ENCODE measurements at regions not wholly inside any gene's neighbourhood (a gene's known extent, or its start where the extent isn't known, plus 50 kb on each side); places are given as distances from the start of the nearest gene placed in this dataset.

DNA sequence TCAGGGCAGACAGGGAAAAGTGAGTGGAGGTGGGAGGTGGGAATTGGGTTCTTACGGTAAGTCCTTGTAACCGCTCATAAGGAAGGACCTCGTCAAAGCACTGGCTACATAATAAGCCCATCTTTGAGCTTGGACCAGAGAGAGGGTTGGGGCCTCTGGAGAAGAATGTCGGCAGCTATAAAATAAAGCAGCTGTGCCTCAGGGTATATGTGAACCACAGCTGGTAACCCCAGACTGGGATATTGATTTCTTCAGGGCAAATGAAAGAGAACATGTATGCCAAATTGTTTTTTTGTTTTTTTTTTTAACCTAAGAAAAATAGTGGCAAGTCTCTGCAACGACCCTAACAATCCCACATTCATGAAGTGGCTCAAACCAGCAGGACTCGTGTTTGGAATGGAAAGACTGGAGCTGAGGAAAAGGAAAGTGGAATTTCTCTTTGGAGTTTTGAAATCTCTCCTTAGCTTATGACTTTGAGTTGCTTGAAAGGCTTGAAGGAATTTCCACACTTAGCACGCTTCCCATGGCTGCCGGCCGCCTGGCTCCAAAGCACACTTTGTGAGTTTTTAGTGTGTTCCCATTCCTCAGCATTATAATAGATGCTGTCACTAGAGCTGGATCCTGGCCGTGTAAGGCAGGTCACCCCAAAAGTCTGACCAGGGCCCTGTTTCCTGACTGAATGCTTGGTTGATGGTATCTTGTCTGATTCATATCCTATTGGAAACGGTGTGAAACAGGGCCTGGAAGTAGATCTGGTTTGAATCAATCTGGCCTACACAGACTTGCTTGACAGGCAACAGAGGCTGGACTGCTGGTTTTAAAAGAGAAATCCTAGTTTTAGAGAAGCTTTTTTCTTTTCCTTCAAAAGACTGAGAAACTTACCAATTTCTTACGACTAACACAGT, 244.7 kb downstream of the MSRB3 start:
- no peak for ATAC-seq (ENCODE audit: insufficient read depth, low FRiP score)
- no peaks in the 10 kb centered on the region for H3K27me3 ChIP-seq (ENCODE audit: control insufficient read depth in 3 of 3, insufficient read depth in 3 of 3, low read length in 2 of 3)
- TF ChIP-seq CTCF (IDR thresholded peaks at IDR 0.05; ENCODE audit: control extremely low read depth, extremely low read depth): no peak
- H3K27ac ChIP-seq (ENCODE audit: low read depth in 1 of 2, low read length in 1 of 2): no peak overlapping the region
- H3K36me3 ChIP-seq (ENCODE audit: control insufficient read depth in 4 of 4, insufficient read depth in 4 of 4, low read length in 4 of 4): no peaks in the 10 kb centered on the region
- no peak overlapping the region for H3K4me3 ChIP-seq
- H3K4me1 ChIP-seq (ENCODE audit: control insufficient read depth in 5 of 5, insufficient read depth in 5 of 5, low read length in 5 of 5): no peaks in the 10 kb centered on the region
- peaks cover 0 to 2% (median 0%) of the 10 kb centered on the region in 4 donors for H3K9me3 ChIP-seq (ENCODE audit: control insufficient read depth in 4 of 4, insufficient read depth in 3 of 4, low read length in 3 of 4)
- WGBS, 2 donors: 87 to 92% methylated on average over 12 of the region's 12 CpGs
- DNase-seq: no peak
- H3K9ac ChIP-seq (ENCODE audit: insufficient read depth in 1 of 2, low read length in 2 of 2): no peak overlapping the region

- Histone ChIP-seq H3K4me1 (ENCODE audit: control insufficient read depth in 5 of 5, insufficient read depth in 5 of 5, low read length in 5 of 5) (no peaks in the 10 kb centered on the region), H3K36me3 (ENCODE audit: control insufficient read depth in 4 of 4, insufficient read depth in 4 of 4, low read length in 4 of 4) (no peaks in the 10 kb centered on the region), H3K9ac (ENCODE audit: insufficient read depth in 1 of 2, low read length in 2 of 2) (no peak overlapping the region), H3K9me3 (ENCODE audit: control insufficient read depth in 4 of 4, insufficient read depth in 3 of 4, low read length in 3 of 4) (peaks cover 0 to 2% (median 0%) of the 10 kb centered on the region in 4 donors), H3K27me3 (ENCODE audit: control insufficient read depth in 3 of 3, insufficient read depth in 3 of 3, low read length in 2 of 3) (no peaks in the 10 kb centered on the region), H3K4me3 (no peak overlapping the region), H3K27ac (ENCODE audit: low read depth in 1 of 2, low read length in 1 of 2) (no peak overlapping the region)
- ATAC-seq (ENCODE audit: insufficient read depth, low FRiP score): no peak
- DNase-seq: no peak
- WGBS, 2 donors: 75 to 81% methylated on average over 2 of the region's 2 CpGs
- TF ChIP-seq CTCF (IDR thresholded peaks at IDR 0.05; ENCODE audit: control extremely low read depth, extremely low read depth): no peak
Measured at GRCh38 chr12:65524666-65525065, 246.2 kb downstream of the MSRB3 start.

- WGBS, 2 donors: 94 to 95% methylated on average over 3 of the region's 3 CpGs
- Histone ChIP-seq H3K9ac (ENCODE audit: insufficient read depth in 1 of 2, low read length in 2 of 2) (no peak overlapping the region), H3K36me3 (ENCODE audit: control insufficient read depth in 4 of 4, insufficient read depth in 4 of 4, low read length in 4 of 4) (no peaks in the 10 kb centered on the region), H3K27me3 (ENCODE audit: control insufficient read depth in 3 of 3, insufficient read depth in 3 of 3, low read length in 2 of 3) (no peaks in the 10 kb centered on the region), H3K9me3 (ENCODE audit: control insufficient read depth in 4 of 4, insufficient read depth in 3 of 4, low read length in 3 of 4) (peaks cover 0 to 2% (median 0%) of the 10 kb centered on the region in 4 donors), H3K4me1 (ENCODE audit: control insufficient read depth in 5 of 5, insufficient read depth in 5 of 5, low read length in 5 of 5) (no peaks in the 10 kb centered on the region), H3K27ac (ENCODE audit: low read depth in 1 of 2, low read length in 1 of 2) (no peak overlapping the region), H3K4me3 (no peak overlapping the region)
- no peak for TF ChIP-seq CTCF (IDR thresholded peaks at IDR 0.05; ENCODE audit: control extremely low read depth, extremely low read depth)
- no peak for ATAC-seq (ENCODE audit: insufficient read depth, low FRiP score)
- DNase-seq: no peak
Measured at GRCh38 chr12:65525491-65526141, 247.1 kb downstream of the MSRB3 start.
